SJCRH30 (cell line): ENCODE measurements at regions not wholly inside any gene's neighbourhood (a gene's known extent, or its start where the extent isn't known, plus 50 kb on each side); places are given as distances from the start of the nearest gene placed in this dataset.
A peak's percentile ranks its signal among the peaks of the same experiment; 100 is the strongest.

ENCODE experiments used
- DNase-seq, 2 experiments: peaks; one replicate each; pipeline ENCODE4 v3.0.0-alpha.2; 2015 to 2020
- H3K27ac ChIP-seq: fragments of 250-450 bp; sonication (Bioruptor Pico); 2 replicates; pipeline ENCODE4 v1.5.1; 2020; ENCODE audit warnings: mild to moderate bottlenecking, moderate library complexity
- H3K27me3 ChIP-seq: fragments of 250-450 bp; sonication (Bioruptor Pico); 2 replicates; pipeline ENCODE4 v1.5.1; 2020; ENCODE audit warnings: mild to moderate bottlenecking, moderate library complexity
- H3K36me3 ChIP-seq: fragments of 250-450 bp; sonication (Bioruptor Pico); 2 replicates; pipeline ENCODE4 v1.5.1; 2020; ENCODE audit warnings: mild to moderate bottlenecking, moderate library complexity
- H3K4me1 ChIP-seq: fragments of 250-450 bp; sonication (Bioruptor Pico); 2 replicates; pipeline ENCODE4 v1.5.1; 2020; ENCODE audit warnings: mild to moderate bottlenecking, moderate library complexity
- H3K4me3 ChIP-seq: fragments of 250-450 bp; sonication (Bioruptor Pico); 2 replicates; pipeline ENCODE4 v1.5.1; 2020; ENCODE audit warnings: mild to moderate bottlenecking, moderate library complexity
- H3K9me3 ChIP-seq: fragments of 250-450 bp; sonication (Bioruptor Pico); replicated peaks from 2 replicates; pipeline ENCODE4 v1.5.1; 2020; ENCODE audit warnings: mild to moderate bottlenecking, moderate library complexity

DNA sequence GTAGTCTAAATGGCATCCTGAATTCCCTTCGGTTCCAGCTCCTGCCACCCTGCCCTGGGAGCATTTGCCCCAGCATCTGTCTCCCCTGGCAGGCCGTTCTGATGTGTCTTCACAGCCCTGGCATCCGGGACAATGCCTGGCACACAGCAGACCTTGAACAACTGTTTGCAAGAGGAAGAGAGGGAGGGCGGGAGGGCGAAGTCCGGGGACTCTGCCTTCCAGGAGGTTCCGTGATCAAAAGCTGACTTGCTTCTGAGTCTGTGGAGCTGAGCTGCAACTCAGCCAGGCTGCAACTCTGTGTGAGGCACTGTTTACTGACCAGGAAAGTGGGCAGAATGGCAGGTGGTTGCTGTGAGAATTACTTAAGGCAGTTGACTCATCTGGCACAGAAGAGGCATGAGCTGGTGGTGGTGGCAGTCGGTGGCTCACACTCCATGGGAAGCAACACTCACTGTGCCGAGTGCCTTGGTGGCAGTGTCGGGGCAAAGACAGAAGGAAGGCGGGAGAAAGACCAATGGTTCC lies 61.1 kb upstream of the DLK1 start:
- Histone ChIP-seq H3K4me1 (peaks cover 3% of the 10 kb centered on the region; the same call in 1 of the 2 replicates), H3K9me3 (no peaks in the 10 kb centered on the region), H3K27me3 (no peaks in the 10 kb centered on the region; the same call in 1 of the 2 replicates), H3K27ac (no peak overlapping the region), H3K4me3 (no peak overlapping the region), H3K36me3 (no peaks in the 10 kb centered on the region)
- no peak for DNase-seq

DNA sequence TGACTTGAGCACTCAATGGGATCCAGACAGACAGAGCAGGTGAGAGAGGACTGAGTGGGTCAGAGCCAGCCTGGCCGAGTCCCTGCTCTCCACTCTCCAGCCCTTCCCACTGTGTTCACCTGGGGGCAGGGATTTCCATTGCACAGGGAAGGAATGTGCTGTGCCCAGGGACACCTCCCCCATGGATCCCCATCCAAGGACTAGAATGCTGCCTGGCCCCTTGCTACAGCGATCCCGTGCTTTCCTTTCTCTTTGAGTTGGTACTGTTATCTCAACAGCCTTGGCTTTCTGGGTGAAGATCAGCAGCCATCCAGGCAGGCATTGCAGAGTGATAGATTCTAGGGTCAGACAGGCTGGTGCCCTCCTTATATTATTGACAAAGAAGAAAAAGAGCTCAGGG lies 60.3 kb upstream of the DLK1 start:
- H3K4me1 ChIP-seq, result peaks cover 3% of the 10 kb centered on the region; the same call in 1 of the 2 replicates
- no peaks in the 10 kb centered on the region for H3K9me3 ChIP-seq
- H3K27ac ChIP-seq, result no peak overlapping the region
- no peaks in the 10 kb centered on the region; the same call in 1 of the 2 replicates for H3K27me3 ChIP-seq
- H3K36me3 ChIP-seq, result no peaks in the 10 kb centered on the region
- DNase-seq, result no peak
- no peak overlapping the region for H3K4me3 ChIP-seq

GRCh38 chr14:100666851-100667250 lies 59.8 kb upstream of the DLK1 start:
- Histone ChIP-seq H3K36me3 (no peaks in the 10 kb centered on the region), H3K4me1 (peaks cover 3% of the 10 kb centered on the region; the same call in 1 of the 2 replicates), H3K4me3 (no peak overlapping the region), H3K27ac (no peak overlapping the region), H3K9me3 (no peaks in the 10 kb centered on the region), H3K27me3 (no peaks in the 10 kb centered on the region; the same call in 1 of the 2 replicates)
- DNase-seq, result no peak

- H3K4me3 ChIP-seq, result no peak overlapping the region
- H3K9me3 ChIP-seq, result no peaks in the 10 kb centered on the region
- H3K4me1 ChIP-seq, result peaks cover 3% of the 10 kb centered on the region; the same call in 1 of the 2 replicates
- no peak for DNase-seq
- H3K27me3 ChIP-seq, result no peaks in the 10 kb centered on the region; the same call in 1 of the 2 replicates
- H3K27ac ChIP-seq, result no peak overlapping the region
- no peaks in the 10 kb centered on the region for H3K36me3 ChIP-seq
Observed at GRCh38 chr14:100667656-100668055, 59.0 kb upstream of the DLK1 start.

DNA sequence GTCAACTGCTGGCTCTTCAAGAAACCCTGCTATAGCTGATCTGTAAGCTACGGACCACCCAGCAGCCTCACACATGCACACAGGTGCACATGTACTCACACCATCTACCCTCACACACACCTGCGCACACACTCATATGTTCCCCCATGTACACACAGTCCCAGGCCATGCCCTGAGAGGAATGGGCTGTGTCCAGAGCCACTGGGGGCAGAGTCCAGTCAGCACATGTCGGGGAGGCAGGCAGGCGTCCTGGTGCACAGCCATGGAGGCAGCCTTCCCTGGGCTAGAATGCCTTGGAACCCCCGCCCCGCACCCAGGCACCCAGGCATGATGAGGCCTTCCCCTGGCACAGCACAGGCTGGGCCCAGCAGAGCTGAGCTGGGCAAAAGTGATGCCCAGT lies 58.3 kb upstream of the DLK1 start:
- no peaks in the 10 kb centered on the region for H3K9me3 ChIP-seq
- no peaks in the 10 kb centered on the region; the same call in 1 of the 2 replicates for H3K27me3 ChIP-seq
- DNase-seq, result no peak
- peaks cover 7% of the 10 kb centered on the region; the same call in 1 of the 2 replicates for H3K4me1 ChIP-seq
- H3K27ac ChIP-seq, result no peak overlapping the region
- no peak overlapping the region for H3K4me3 ChIP-seq
- no peaks in the 10 kb centered on the region for H3K36me3 ChIP-seq

GRCh38 chr14:100669011-100669412 lies 57.7 kb upstream of the DLK1 start:
- no peaks in the 10 kb centered on the region for H3K36me3 ChIP-seq
- H3K4me1 ChIP-seq, result peaks cover 10% of the 10 kb centered on the region
- H3K9me3 ChIP-seq, result no peaks in the 10 kb centered on the region
- H3K4me3 ChIP-seq, result no peak overlapping the region
- no peak for DNase-seq
- H3K27ac ChIP-seq, result no peak overlapping the region
- no peaks in the 10 kb centered on the region; the same call in 1 of the 2 replicates for H3K27me3 ChIP-seq

GRCh38 chr14:100669468-100669867 lies 57.2 kb upstream of the DLK1 start:
- H3K4me3 ChIP-seq, result no peak overlapping the region
- DNase-seq, result no peak
- H3K36me3 ChIP-seq, result no peaks in the 10 kb centered on the region
- no peaks in the 10 kb centered on the region for H3K9me3 ChIP-seq
- H3K27ac ChIP-seq, result no peak overlapping the region
- H3K4me1 ChIP-seq, result peaks cover 10% of the 10 kb centered on the region
- no peaks in the 10 kb centered on the region; the same call in 1 of the 2 replicates for H3K27me3 ChIP-seq

DNA sequence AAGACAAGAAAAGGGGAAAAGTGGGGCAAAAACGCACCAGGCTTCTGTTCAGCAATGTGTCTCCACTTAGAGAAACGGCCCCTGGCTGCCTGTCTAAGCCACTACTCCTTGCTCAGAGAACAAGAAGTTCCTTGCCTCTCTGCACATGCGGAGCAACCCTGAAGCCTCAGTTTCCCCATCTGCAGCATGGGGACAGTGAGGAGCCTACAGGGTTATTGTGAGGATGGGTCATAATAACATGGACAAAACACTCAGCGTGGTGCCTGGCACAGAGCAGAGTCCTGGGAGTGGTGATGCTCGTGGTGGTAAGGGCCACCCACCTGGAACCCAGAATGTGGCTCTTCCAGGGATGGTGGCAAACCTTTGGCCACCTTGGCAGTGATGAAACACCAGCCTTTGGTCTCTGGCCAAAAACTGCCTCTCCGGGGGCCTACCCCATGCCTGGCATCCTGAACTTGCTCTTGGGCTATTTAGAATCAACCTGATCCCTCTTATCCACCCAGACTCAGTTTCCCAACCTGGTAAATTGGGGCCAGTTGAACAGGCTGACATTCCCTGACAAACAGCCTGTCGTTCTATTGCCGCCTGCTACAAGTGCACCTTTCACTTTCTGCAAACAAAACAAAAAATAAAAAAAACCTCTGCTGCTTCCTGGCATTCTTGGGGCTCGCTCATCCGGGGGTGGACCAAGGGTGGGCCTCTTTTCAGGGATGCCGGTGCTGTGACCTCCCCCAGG lies 56.5 kb upstream of the DLK1 start:
- no peak overlapping the region for H3K4me3 ChIP-seq
- DNase-seq, result no peak
- H3K27ac ChIP-seq, result no peak overlapping the region
- H3K27me3 ChIP-seq, result no peaks in the 10 kb centered on the region; the same call in 1 of the 2 replicates
- H3K4me1 ChIP-seq, result peaks cover 10% of the 10 kb centered on the region
- no peaks in the 10 kb centered on the region for H3K9me3 ChIP-seq
- H3K36me3 ChIP-seq, result no peaks in the 10 kb centered on the region

GRCh38 chr14:100670753-100671049 lies 56.0 kb upstream of the DLK1 start:
- H3K4me1 ChIP-seq, result peaks cover 11% of the 10 kb centered on the region
- H3K36me3 ChIP-seq, result no peaks in the 10 kb centered on the region
- H3K9me3 ChIP-seq, result no peaks in the 10 kb centered on the region
- no peak overlapping the region for H3K27ac ChIP-seq
- H3K27me3 ChIP-seq, result no peaks in the 10 kb centered on the region; the same call in 1 of the 2 replicates
- no peak overlapping the region for H3K4me3 ChIP-seq
- DNase-seq, result no peak

DNA sequence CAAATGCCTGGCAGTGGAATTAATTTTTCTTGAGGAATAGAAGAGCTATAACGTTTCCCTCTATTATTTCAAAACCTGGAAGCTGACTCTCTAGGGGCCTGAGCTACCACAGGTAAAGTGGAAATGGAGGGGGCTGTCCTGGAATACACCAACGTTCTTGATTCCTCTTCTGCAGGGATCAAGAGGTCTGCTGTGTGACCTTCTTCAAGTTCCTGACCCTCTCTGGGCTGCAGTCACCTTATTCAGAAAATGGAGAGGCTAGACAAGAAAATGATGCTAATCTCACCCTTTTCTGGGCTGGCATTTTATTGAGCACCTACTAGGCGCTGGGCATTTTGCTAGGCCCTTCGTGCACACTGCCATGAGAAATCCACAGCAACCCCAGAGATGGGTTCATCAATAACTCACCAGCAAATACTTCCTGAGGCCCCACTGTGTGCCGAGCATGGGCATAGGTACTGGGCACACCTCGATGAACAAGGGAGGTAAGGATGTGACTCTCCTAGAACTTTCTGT lies 55.2 kb upstream of the DLK1 start:
- no peak overlapping the region for H3K27ac ChIP-seq
- peaks cover 18% of the 10 kb centered on the region for H3K4me1 ChIP-seq
- no peak overlapping the region for H3K4me3 ChIP-seq
- H3K36me3 ChIP-seq, result no peaks in the 10 kb centered on the region
- no peaks in the 10 kb centered on the region; the same call in 1 of the 2 replicates for H3K27me3 ChIP-seq
- no peak for DNase-seq
- H3K9me3 ChIP-seq, result no peaks in the 10 kb centered on the region

GRCh38 chr14:100671906-100672305 lies 54.8 kb upstream of the DLK1 start:
- H3K36me3 ChIP-seq, result no peaks in the 10 kb centered on the region
- peaks cover 23% of the 10 kb centered on the region for H3K4me1 ChIP-seq
- H3K27me3 ChIP-seq, result no peaks in the 10 kb centered on the region; the same call in 1 of the 2 replicates
- no peak overlapping the region for H3K27ac ChIP-seq
- no peaks in the 10 kb centered on the region for H3K9me3 ChIP-seq
- no peak overlapping the region for H3K4me3 ChIP-seq
- DNase-seq, result no peak

- H3K4me1 ChIP-seq, result peaks cover 32% of the 10 kb centered on the region
- peak overlapping the region; percentile 43 for H3K27ac ChIP-seq
Observed at GRCh38 chr14:100673085-100673806, 53.4 kb upstream of the DLK1 start.

DNA sequence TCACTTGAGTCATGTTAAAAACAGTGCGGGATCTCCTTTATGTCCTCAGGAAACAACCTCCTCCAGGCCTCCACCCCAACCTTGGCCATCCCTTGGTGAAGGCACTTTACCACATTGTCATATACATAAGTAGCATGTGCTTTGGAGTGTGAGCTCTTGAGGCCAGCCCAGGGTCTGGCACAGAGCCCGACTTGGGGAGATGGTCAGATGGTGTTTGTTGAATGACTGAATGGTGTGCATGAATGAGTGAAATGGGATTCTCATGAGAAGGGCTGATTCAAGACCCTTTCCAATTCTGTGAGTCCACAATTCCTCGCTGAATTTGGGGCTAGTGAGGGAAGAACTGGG lies 52.9 kb upstream of the DLK1 start:
- H3K27ac ChIP-seq, result peak overlapping the region; percentile 43
- no peaks in the 10 kb centered on the region; the same call in 1 of the 2 replicates for H3K27me3 ChIP-seq
- no peak for DNase-seq
- no peaks in the 10 kb centered on the region for H3K9me3 ChIP-seq
- no peak overlapping the region for H3K4me3 ChIP-seq
- H3K36me3 ChIP-seq, result no peaks in the 10 kb centered on the region
- peaks cover 36% of the 10 kb centered on the region for H3K4me1 ChIP-seq

More at GRCh38 chr14:100673085-100673806, 53.4 kb upstream of the DLK1 start:
- H3K4me3 ChIP-seq, result peak overlapping the region; percentile 34
- no peaks in the 10 kb centered on the region for H3K36me3 ChIP-seq
- no peaks in the 10 kb centered on the region; the same call in 1 of the 2 replicates for H3K27me3 ChIP-seq
- DNase-seq, result peak; percentile 62 to 73
- no peaks in the 10 kb centered on the region for H3K9me3 ChIP-seq

- no peak overlapping the region for H3K4me3 ChIP-seq
- no peaks in the 10 kb centered on the region for H3K36me3 ChIP-seq
- no peaks in the 10 kb centered on the region; the same call in 1 of the 2 replicates for H3K27me3 ChIP-seq
- no peaks in the 10 kb centered on the region for H3K9me3 ChIP-seq
- H3K27ac ChIP-seq, result no peak overlapping the region
- peaks cover 43% of the 10 kb centered on the region for H3K4me1 ChIP-seq
- no peak for DNase-seq
Observed at GRCh38 chr14:100674428-100674827, 52.3 kb upstream of the DLK1 start.
